ENCODE measurements at regions not wholly inside any gene's neighbourhood (a gene's known extent, or its start where the extent isn't known, plus 50 kb on each side); places are given as distances from the start of the nearest gene placed in this dataset.

- H3K79me1 ChIP-seq (ENCODE audit: insufficient read depth, low read depth, low read length, poor library complexity, severe bottlenecking), result no peaks in the 10 kb centered on the region
- no peaks in the 10 kb centered on the region for H4K20me1 ChIP-seq (ENCODE audit: control insufficient read depth, insufficient read depth, insufficient read length)
- H3K9ac ChIP-seq (ENCODE audit: extremely low read depth, insufficient read length, low read length), result no peak overlapping the region
- H3K4me1 ChIP-seq (ENCODE audit: insufficient read depth, low read length), result no peaks in the 10 kb centered on the region
- Mint-ChIP-seq H3K9me3 (no peaks in the 10 kb centered on the region), H3K4me1 (peaks cover 4 to 5% of the 10 kb centered on the region in 2 experiments; a peak in 2 of 4 replicates), H3K27me3 (ENCODE audit: low read depth) (no peaks in the 10 kb centered on the region), H3K4me3 (no peak overlapping the region), H3K36me3 (ENCODE audit: insufficient read depth in 1 of 3, low read depth in 3 of 3) (no peaks in the 10 kb centered on the region), H3K27ac (no peak overlapping the region)
- no peak overlapping the region for H3K4me2 ChIP-seq (ENCODE audit: insufficient read depth, insufficient read length, low read length)
- TF ChIP-seq, protein P1, sequence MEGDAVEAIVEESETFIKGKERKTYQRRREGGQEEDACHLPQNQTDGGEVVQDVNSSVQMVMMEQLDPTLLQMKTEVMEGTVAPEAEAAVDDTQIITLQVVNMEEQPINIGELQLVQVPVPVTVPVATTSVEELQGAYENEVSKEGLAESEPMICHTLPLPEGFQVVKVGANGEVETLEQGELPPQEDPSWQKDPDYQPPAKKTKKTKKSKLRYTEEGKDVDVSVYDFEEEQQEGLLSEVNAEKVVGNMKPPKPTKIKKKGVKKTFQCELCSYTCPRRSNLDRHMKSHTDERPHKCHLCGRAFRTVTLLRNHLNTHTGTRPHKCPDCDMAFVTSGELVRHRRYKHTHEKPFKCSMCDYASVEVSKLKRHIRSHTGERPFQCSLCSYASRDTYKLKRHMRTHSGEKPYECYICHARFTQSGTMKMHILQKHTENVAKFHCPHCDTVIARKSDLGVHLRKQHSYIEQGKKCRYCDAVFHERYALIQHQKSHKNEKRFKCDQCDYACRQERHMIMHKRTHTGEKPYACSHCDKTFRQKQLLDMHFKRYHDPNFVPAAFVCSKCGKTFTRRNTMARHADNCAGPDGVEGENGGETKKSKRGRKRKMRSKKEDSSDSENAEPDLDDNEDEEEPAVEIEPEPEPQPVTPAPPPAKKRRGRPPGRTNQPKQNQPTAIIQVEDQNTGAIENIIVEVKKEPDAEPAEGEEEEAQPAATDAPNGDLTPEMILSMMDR (conservative IDR thresholded peaks at IDR 0.05), result no peak
- no peak overlapping the region for H2AFZ ChIP-seq (ENCODE audit: low read length)
- H3K56ac ChIP-seq (ENCODE audit: insufficient read length, low read depth, low read length), result no peak overlapping the region
- H3K23ac ChIP-seq (ENCODE audit: insufficient read length, low read depth, low read length), result no peak overlapping the region
- no peak overlapping the region for H2AK5ac ChIP-seq (ENCODE audit: insufficient read length, low read length)
- H2BK12ac ChIP-seq (ENCODE audit: insufficient read length, low read depth, low read length), result no peak overlapping the region
- H2BK5ac ChIP-seq (ENCODE audit: insufficient read length, low read length), result no peak overlapping the region
- H4K5ac ChIP-seq (ENCODE audit: insufficient read length, low read depth, low read length), result no peak overlapping the region
- H3K27ac ChIP-seq (ENCODE audit: insufficient read length, low read depth, low read length), result no peak overlapping the region
- H3K23me2 ChIP-seq (ENCODE audit: insufficient read length, low read depth, low read length, poor library complexity, severe bottlenecking), result no peaks in the 10 kb centered on the region
- no CpG with 5 or more reads among the region's 3 CpGs for WGBS (ENCODE audit: extremely low coverage, insufficient read length, low lambda C conversion rate)
- no peaks in the 10 kb centered on the region for H3K9me3 ChIP-seq (ENCODE audit: control insufficient read depth, low read depth, low read length)
- H2BK20ac ChIP-seq (ENCODE audit: low read depth, low read length, poor library complexity, severe bottlenecking), result no peak overlapping the region
- H3K14ac ChIP-seq (ENCODE audit: insufficient read depth, low read length), result no peak overlapping the region
- no peak overlapping the region for H4K91ac ChIP-seq (ENCODE audit: insufficient read length, low read depth, low read length)
- no peak overlapping the region for H3K4ac ChIP-seq (ENCODE audit: low read depth, low read length)
- no peak overlapping the region for H4K8ac ChIP-seq (replicated peaks; ENCODE audit: insufficient read length, low read depth, low read length)
- no peaks in the 10 kb centered on the region for H3K79me2 ChIP-seq (ENCODE audit: insufficient read depth, low read length)
- H2BK120ac ChIP-seq (ENCODE audit: low read depth, low read length, poor library complexity, severe bottlenecking), result no peak overlapping the region
- H3K27me3 ChIP-seq (ENCODE audit: insufficient read depth, low read length), result no peaks in the 10 kb centered on the region
- H3K18ac ChIP-seq (ENCODE audit: insufficient read length, low read depth, low read length), result no peak overlapping the region
- DNase-seq, result no peak
- no peak overlapping the region for H3T11ph ChIP-seq (ENCODE audit: low read length)
- H2BK15ac ChIP-seq (ENCODE audit: low read depth, low read length), result no peak overlapping the region
Observed at GRCh38 chr18:65352186-65352585, 398.6 kb upstream of the CDH7 start.
